Hematopoietic multipotent progenitor cell treated with erythropoietin and hydrocortisone succinate and interleukin-3 and kit ligand, for 15 days (in vitro differentiated cells): ENCODE measurements at regions not wholly inside any gene's neighbourhood (a gene's known extent, or its start where the extent isn't known, plus 50 kb on each side); places are given as distances from the start of the nearest gene placed in this dataset.

ENCODE experiments used
- DNase-seq: peaks from one replicate; pipeline ENCODE4 v3.0.0-alpha.2; 2015; ENCODE audit warnings: low spot score

- DNase-seq: no peak
Measured at GRCh38 chr15:97346221-97346620, 614.3 kb upstream of the ARRDC4 start.

- DNase-seq: no peak
Measured at GRCh38 chr15:97350813-97351212, 609.7 kb upstream of the ARRDC4 start.

GRCh38 chr15:97383516-97383915, 577.0 kb upstream of the ARRDC4 start:
- DNase-seq: no peak

- no peak for DNase-seq
Measured at GRCh38 chr15:97386940-97387339, 573.6 kb upstream of the ARRDC4 start.

- no peak for DNase-seq
Measured at GRCh38 chr15:97401195-97401594, 559.3 kb upstream of the ARRDC4 start.

GRCh38 chr15:97401970-97402369, 558.5 kb upstream of the ARRDC4 start:
- no peak for DNase-seq

- DNase-seq: no peak
Measured at GRCh38 chr15:97406841-97407240, 553.7 kb upstream of the ARRDC4 start.

GRCh38 chr15:97410897-97411575, 549.5 kb upstream of the ARRDC4 start:
- no peak for DNase-seq

GRCh38 chr15:97420130-97420529, 540.4 kb upstream of the ARRDC4 start:
- DNase-seq: no peak

- no peak for DNase-seq
Measured at GRCh38 chr15:97425596-97425995, 534.9 kb upstream of the ARRDC4 start.

GRCh38 chr15:97443101-97443500, 517.4 kb upstream of the ARRDC4 start:
- DNase-seq: no peak

- no peak for DNase-seq
Measured at GRCh38 chr15:97446138-97446537, 514.4 kb upstream of the ARRDC4 start.

GRCh38 chr15:97456521-97457202, 503.8 kb upstream of the ARRDC4 start:
- no peak for DNase-seq

- no peak for DNase-seq
Measured at GRCh38 chr15:97457203-97457847, 503.2 kb upstream of the ARRDC4 start.

GRCh38 chr15:97459771-97460170, 500.7 kb upstream of the ARRDC4 start:
- DNase-seq: no peak

GRCh38 chr15:97461226-97461625, 499.3 kb upstream of the ARRDC4 start:
- no peak for DNase-seq

GRCh38 chr15:97463696-97464095, 496.8 kb upstream of the ARRDC4 start:
- DNase-seq: no peak

- DNase-seq: no peak
Measured at GRCh38 chr15:97470417-97470816, 490.1 kb upstream of the ARRDC4 start.

GRCh38 chr15:97473627-97474026, 486.9 kb upstream of the ARRDC4 start:
- DNase-seq: no peak

GRCh38 chr15:97479957-97480356, 480.5 kb upstream of the ARRDC4 start:
- DNase-seq: no peak

- DNase-seq: no peak
Measured at GRCh38 chr15:97482521-97482920, 478.0 kb upstream of the ARRDC4 start.

GRCh38 chr15:97483232-97483631, 477.3 kb upstream of the ARRDC4 start:
- DNase-seq: no peak

- no peak for DNase-seq
Measured at GRCh38 chr15:97490429-97490828, 470.1 kb upstream of the ARRDC4 start.
